ENCODE measurements at regions not wholly inside any gene's neighbourhood (a gene's known extent, or its start where the extent isn't known, plus 50 kb on each side); places are given as distances from the start of the nearest gene placed in this dataset.

- no peaks in the 10 kb centered on the region for H3K9me3 ChIP-seq (replicated peaks in 1 of 2; ENCODE audit: control insufficient read depth in 2 of 2, insufficient read depth in 1 of 2, low read depth in 1 of 2, low read length in 2 of 2)
- H3K4ac ChIP-seq (ENCODE audit: low read length) = no peak overlapping the region
- H4K8ac ChIP-seq (ENCODE audit: low read depth, low read length) = no peak overlapping the region
- no peak overlapping the region for H2AFZ ChIP-seq (ENCODE audit: low read length)
- peaks cover 0 to 4% of the 10 kb centered on the region in 2 donors for H3K4me1 ChIP-seq (ENCODE audit: control insufficient read depth in 2 of 2, insufficient read depth in 1 of 2, low read depth in 1 of 2, low read length in 2 of 2)
- no peak overlapping the region for H2BK5ac ChIP-seq (ENCODE audit: low read length)
- no peak overlapping the region for H3K18ac ChIP-seq (ENCODE audit: low read length)
- H3K4me3 ChIP-seq (ENCODE audit: low read length in 2 of 2) = no peak overlapping the region
- H2AK5ac ChIP-seq (ENCODE audit: low read depth, low read length) = no peak overlapping the region
- no peak for DNase-seq (ENCODE audit: low spot score)
- H3K9ac ChIP-seq (ENCODE audit: low read depth, low read length, poor library complexity) = no peak overlapping the region
- H3K23ac ChIP-seq (ENCODE audit: low read depth, low read length, poor library complexity) = no peak overlapping the region
- H3K27ac ChIP-seq (replicated peaks; ENCODE audit: low read length) = no peak overlapping the region
- no peak overlapping the region for H4K91ac ChIP-seq (ENCODE audit: low read depth, low read length, poor library complexity)
- no peaks in the 10 kb centered on the region for H3K27me3 ChIP-seq (ENCODE audit: control insufficient read depth in 3 of 3, insufficient read depth in 3 of 3, low read depth in 1 of 3, low read length in 3 of 3)
- no peak overlapping the region for H2BK12ac ChIP-seq (ENCODE audit: low read length)
- no peaks in the 10 kb centered on the region for H3K36me3 ChIP-seq (replicated peaks in 1 of 2; ENCODE audit: control insufficient read depth in 2 of 2, insufficient read depth in 2 of 2, low read length in 2 of 2)
- H2BK120ac ChIP-seq (ENCODE audit: low read depth, low read length) = no peak overlapping the region
- no peak overlapping the region for H2BK15ac ChIP-seq (ENCODE audit: low read length)
- no peak overlapping the region for H3K4me2 ChIP-seq (ENCODE audit: insufficient read depth, low read length, poor library complexity, severe bottlenecking)
- no peaks in the 10 kb centered on the region for H3K79me1 ChIP-seq (ENCODE audit: low read depth, low read length)
- H3K14ac ChIP-seq (ENCODE audit: low read length) = no peak overlapping the region
These were observed 105.2 kb upstream of the PRPS1L1 start for GRCh38 chr7:18132811-18133210.

DNA sequence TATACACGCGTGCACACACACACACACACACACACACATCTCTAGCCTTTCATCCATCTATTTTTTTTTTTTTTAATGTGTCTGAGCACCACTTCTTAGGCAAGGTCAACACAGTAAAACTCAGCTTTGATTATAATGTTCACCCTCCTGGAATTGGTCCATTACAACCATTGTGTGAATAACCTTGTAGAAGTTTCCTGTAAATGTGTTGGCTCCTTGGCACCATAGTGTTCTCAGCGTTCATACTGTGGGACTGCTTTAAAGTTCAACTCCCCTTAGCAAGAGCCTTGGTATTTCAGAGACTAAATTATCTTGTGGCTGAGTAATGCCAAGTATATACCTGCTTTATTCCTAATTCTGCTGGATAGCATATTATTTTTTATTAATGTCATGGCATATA is 106.3 kb upstream of the PRPS1L1 start:
- no CpG with 5 or more reads among the region's 3 CpGs for WGBS, 2 donors (ENCODE audit: extremely low coverage in 2 of 2, insufficient read length in 2 of 2, insufficient replicate concordance in 1 of 2)
- no peak overlapping the region for H3K4ac ChIP-seq (ENCODE audit: low read length)
- H4K8ac ChIP-seq (ENCODE audit: low read depth, low read length) = no peak overlapping the region

DNA sequence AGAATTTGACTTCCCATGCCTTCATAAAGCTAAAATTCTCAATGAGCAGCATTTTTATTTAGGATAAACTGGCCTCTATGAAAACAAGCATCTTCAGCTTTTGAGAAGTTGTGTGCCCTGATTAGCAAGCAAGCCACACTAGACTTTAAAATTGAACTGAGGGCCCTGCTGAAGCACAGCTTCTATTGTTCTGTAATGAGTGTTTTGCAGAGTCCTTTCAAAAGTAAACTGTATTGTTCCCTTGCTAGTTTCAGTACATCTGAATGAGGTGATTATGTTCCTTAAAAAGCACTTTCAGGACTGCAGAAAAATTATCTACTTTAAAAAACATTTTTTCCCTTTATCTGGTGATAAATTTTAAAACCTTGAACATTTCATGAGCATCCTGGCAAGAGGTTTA is 113.3 kb upstream of the PRPS1L1 start:
- Histone ChIP-seq H3K4me1 (ENCODE audit: control insufficient read depth in 2 of 2, insufficient read depth in 1 of 2, low read depth in 1 of 2, low read length in 2 of 2) (peaks cover 0 to 4% of the 10 kb centered on the region in 2 donors), H2AFZ (ENCODE audit: low read length) (peak overlapping the region; percentile 41), H2AK5ac (ENCODE audit: low read depth, low read length) (no peak overlapping the region), H4K91ac (ENCODE audit: low read depth, low read length, poor library complexity) (no peak overlapping the region), H3K4ac (ENCODE audit: low read length) (no peak overlapping the region), H3K79me1 (ENCODE audit: low read depth, low read length) (no peaks in the 10 kb centered on the region), H3K27me3 (ENCODE audit: control insufficient read depth in 3 of 3, insufficient read depth in 3 of 3, low read depth in 1 of 3, low read length in 3 of 3) (no peaks in the 10 kb centered on the region), H3K27ac (replicated peaks; ENCODE audit: low read length) (peak overlapping the region; percentile 66), H3K9me3 (replicated peaks in 1 of 2; ENCODE audit: control insufficient read depth in 2 of 2, insufficient read depth in 1 of 2, low read depth in 1 of 2, low read length in 2 of 2) (no peaks in the 10 kb centered on the region), H3K4me3 (ENCODE audit: low read length in 2 of 2) (no peak overlapping the region), H3K14ac (ENCODE audit: low read length) (no peak overlapping the region), H2BK5ac (ENCODE audit: low read length) (no peak overlapping the region), H3K36me3 (replicated peaks in 1 of 2; ENCODE audit: control insufficient read depth in 2 of 2, insufficient read depth in 2 of 2, low read length in 2 of 2) (no peaks in the 10 kb centered on the region), H3K23ac (ENCODE audit: low read depth, low read length, poor library complexity) (no peak overlapping the region), H2BK120ac (ENCODE audit: low read depth, low read length) (no peak overlapping the region), H2BK12ac (ENCODE audit: low read length) (no peak overlapping the region), H4K8ac (ENCODE audit: low read depth, low read length) (no peak overlapping the region), H3K9ac (ENCODE audit: low read depth, low read length, poor library complexity) (no peak overlapping the region), H3K18ac (ENCODE audit: low read length) (no peak overlapping the region), H2BK15ac (ENCODE audit: low read length) (no peak overlapping the region), H3K4me2 (ENCODE audit: insufficient read depth, low read length, poor library complexity, severe bottlenecking) (no peak overlapping the region)
- no peak for DNase-seq (ENCODE audit: low spot score)

More for the DNA sequence above, 106.3 kb upstream of the PRPS1L1 start:
- no peaks in the 10 kb centered on the region for H3K9me3 ChIP-seq (replicated peaks in 1 of 2; ENCODE audit: control insufficient read depth in 2 of 2, insufficient read depth in 1 of 2, low read depth in 1 of 2, low read length in 2 of 2)
- no peak overlapping the region for H2BK120ac ChIP-seq (ENCODE audit: low read depth, low read length)
- DNase-seq (ENCODE audit: low spot score) = no peak
- H2BK5ac ChIP-seq (ENCODE audit: low read length) = no peak overlapping the region
- H3K4me2 ChIP-seq (ENCODE audit: insufficient read depth, low read length, poor library complexity, severe bottlenecking) = no peak overlapping the region
- no peak overlapping the region for H3K18ac ChIP-seq (ENCODE audit: low read length)
- H4K91ac ChIP-seq (ENCODE audit: low read depth, low read length, poor library complexity) = no peak overlapping the region
- no peak overlapping the region for H2AK5ac ChIP-seq (ENCODE audit: low read depth, low read length)
- H3K27me3 ChIP-seq (ENCODE audit: control insufficient read depth in 3 of 3, insufficient read depth in 3 of 3, low read depth in 1 of 3, low read length in 3 of 3) = no peaks in the 10 kb centered on the region
- no peak overlapping the region for H3K4me3 ChIP-seq (ENCODE audit: low read length in 2 of 2)
- H2BK12ac ChIP-seq (ENCODE audit: low read length) = no peak overlapping the region
- H3K9ac ChIP-seq (ENCODE audit: low read depth, low read length, poor library complexity) = no peak overlapping the region
- no peaks in the 10 kb centered on the region for H3K36me3 ChIP-seq (replicated peaks in 1 of 2; ENCODE audit: control insufficient read depth in 2 of 2, insufficient read depth in 2 of 2, low read length in 2 of 2)
- H2AFZ ChIP-seq (ENCODE audit: low read length) = no peak overlapping the region
- no peak overlapping the region for H3K27ac ChIP-seq (replicated peaks; ENCODE audit: low read length)
- no peaks in the 10 kb centered on the region for H3K79me1 ChIP-seq (ENCODE audit: low read depth, low read length)
- H3K4me1 ChIP-seq (ENCODE audit: control insufficient read depth in 2 of 2, insufficient read depth in 1 of 2, low read depth in 1 of 2, low read length in 2 of 2) = no peaks in the 10 kb centered on the region
- H3K14ac ChIP-seq (ENCODE audit: low read length) = no peak overlapping the region
- H2BK15ac ChIP-seq (ENCODE audit: low read length) = no peak overlapping the region
- no peak overlapping the region for H3K23ac ChIP-seq (ENCODE audit: low read depth, low read length, poor library complexity)

- H2AFZ ChIP-seq (ENCODE audit: low read length) = no peak overlapping the region
- no peak overlapping the region for H3K23ac ChIP-seq (ENCODE audit: low read depth, low read length, poor library complexity)
- no peak for DNase-seq (ENCODE audit: low spot score)
- no peaks in the 10 kb centered on the region for H3K36me3 ChIP-seq (replicated peaks in 1 of 2; ENCODE audit: control insufficient read depth in 2 of 2, insufficient read depth in 2 of 2, low read length in 2 of 2)
- peaks cover 0 to 4% of the 10 kb centered on the region in 2 donors for H3K4me1 ChIP-seq (ENCODE audit: control insufficient read depth in 2 of 2, insufficient read depth in 1 of 2, low read depth in 1 of 2, low read length in 2 of 2)
- H2AK5ac ChIP-seq (ENCODE audit: low read depth, low read length) = no peak overlapping the region
- no peak overlapping the region for H3K4me3 ChIP-seq (ENCODE audit: low read length in 2 of 2)
- H2BK15ac ChIP-seq (ENCODE audit: low read length) = no peak overlapping the region
- H2BK120ac ChIP-seq (ENCODE audit: low read depth, low read length) = no peak overlapping the region
- no peak overlapping the region for H3K18ac ChIP-seq (ENCODE audit: low read length)
- no peak overlapping the region for H4K91ac ChIP-seq (ENCODE audit: low read depth, low read length, poor library complexity)
- no peak overlapping the region for H4K8ac ChIP-seq (ENCODE audit: low read depth, low read length)
- H3K27ac ChIP-seq (replicated peaks; ENCODE audit: low read length) = no peak overlapping the region
- no peak overlapping the region for H3K14ac ChIP-seq (ENCODE audit: low read length)
- no peak overlapping the region for H2BK12ac ChIP-seq (ENCODE audit: low read length)
- no peak overlapping the region for H3K9ac ChIP-seq (ENCODE audit: low read depth, low read length, poor library complexity)
- no peaks in the 10 kb centered on the region for H3K79me1 ChIP-seq (ENCODE audit: low read depth, low read length)
- no CpG with 5 or more reads among the region's 1 CpG for WGBS, 2 donors (ENCODE audit: extremely low coverage in 2 of 2, insufficient read length in 2 of 2, insufficient replicate concordance in 1 of 2)
- H3K4me2 ChIP-seq (ENCODE audit: insufficient read depth, low read length, poor library complexity, severe bottlenecking) = no peak overlapping the region
- H3K4ac ChIP-seq (ENCODE audit: low read length) = no peak overlapping the region
- no peaks in the 10 kb centered on the region for H3K9me3 ChIP-seq (replicated peaks in 1 of 2; ENCODE audit: control insufficient read depth in 2 of 2, insufficient read depth in 1 of 2, low read depth in 1 of 2, low read length in 2 of 2)
- no peaks in the 10 kb centered on the region for H3K27me3 ChIP-seq (ENCODE audit: control insufficient read depth in 3 of 3, insufficient read depth in 3 of 3, low read depth in 1 of 3, low read length in 3 of 3)
- H2BK5ac ChIP-seq (ENCODE audit: low read length) = no peak overlapping the region
These were observed 116.5 kb upstream of the PRPS1L1 start for GRCh38 chr7:18144166-18144565.
